SK-N-SH (cell line): ENCODE measurements at regions not wholly inside any gene's neighbourhood (a gene's known extent, or its start where the extent isn't known, plus 50 kb on each side); places are given as distances from the start of the nearest gene placed in this dataset.

Experiments
- CTCF ChIA-PET: fragments of 300-600, 350-600 bp; formaldehyde crosslinking; extraction: SDS; loops from one replicate; lab custom pipeline; 2021; lab: Yijun Ruan, JAX
- POLR2A ChIA-PET: fragments of 350-600 bp; sonication (Branson Sonifier 250); formaldehyde crosslinking; extraction: SDS; loops from one replicate; lab custom pipeline; 2020; ENCODE audit warnings: antibody characterized with exemption, inconsistent platforms; lab: Yijun Ruan, JAX
- DNase-seq: peaks from one replicate; pipeline ENCODE4 v3.0.0; 2012
- H2AFZ ChIP-seq: fragments of 200-600 bp; sonication (generic); 2 replicates; pipeline ENCODE4 v1.8.1; 2016; ENCODE audit warnings: antibody characterized with exemption, mild to moderate bottlenecking, low read depth
- H3F3A ChIP-seq: fragments of 200-600 bp; sonication (generic); replicated peaks from 2 replicates; pipeline ENCODE3; 2016; ENCODE audit warnings: antibody characterized with exemption, mild to moderate bottlenecking; ENCODE audit not compliant: insufficient read depth
- H3K27ac ChIP-seq, 2 experiments: fragments of 200-500 bp in 1 of 2; fragments of 200-600 bp in 1 of 2; sonication (Bioruptor generic) in 1 of 2; sonication (generic), shearing (Covaris generic) in 1 of 2; 2 replicates each; pipeline versions ENCODE4 v1.5.1 to v1.6.1; 2014 to 2016; ENCODE audit warnings: low read depth in 2 of 2, inconsistent platforms in 1 of 2, low read length in 1 of 2, mild to moderate bottlenecking in 1 of 2, mixed read lengths in 1 of 2
- H3K27me3 ChIP-seq: fragments of 200-600 bp; sonication (generic), shearing (Covaris generic); 2 replicates; pipeline ENCODE4 v1.6.1; 2016; ENCODE audit warnings: mixed run types; ENCODE audit not compliant: insufficient read depth
- H3K36me3 ChIP-seq, 2 experiments: fragments of 200-500 bp in 1 of 2; fragments of 200-600 bp in 1 of 2; sonication (Bioruptor generic) in 1 of 2; sonication (generic) in 1 of 2; replicated peaks in 1 of 2; 2 replicates each; pipeline versions ENCODE3 to v1.5.1; 2014 to 2016; ENCODE audit warnings: low read length in 1 of 2, mild to moderate bottlenecking in 1 of 2; ENCODE audit not compliant: insufficient read depth in 2 of 2, control insufficient read depth in 1 of 2
- H3K4me1 ChIP-seq, 2 experiments: fragments of 200-500 bp in 1 of 2; fragments of 200-600 bp in 1 of 2; sonication (Bioruptor generic) in 1 of 2; sonication (generic), shearing (Covaris generic) in 1 of 2; 2 replicates each; pipeline versions ENCODE4 v1.5.1 to v1.6.1; 2014 to 2016; ENCODE audit warnings: low read depth in 1 of 2, low read length in 1 of 2, mixed run types in 1 of 2; ENCODE audit not compliant: insufficient read depth in 2 of 2, control insufficient read depth in 1 of 2
- H3K4me2 ChIP-seq: fragments of 200-600 bp; sonication (generic), shearing (Covaris generic); 2 replicates; pipeline ENCODE4 v1.6.1; 2017; ENCODE audit warnings: mixed run types
- H3K4me3 ChIP-seq, 2 experiments: fragments of 200-500 bp in 1 of 2; fragments of 200-600 bp in 1 of 2; sonication (Bioruptor generic) in 1 of 2; sonication (generic), shearing (Covaris generic) in 1 of 2; 2 replicates each; pipeline versions ENCODE4 v1.5.1 to v1.8.1; 2014 to 2016; ENCODE audit warnings: low read depth in 2 of 2, inconsistent platforms in 1 of 2, low read length in 1 of 2, mild to moderate bottlenecking in 1 of 2, mixed read lengths in 1 of 2, moderate library complexity in 1 of 2
- H3K79me2 ChIP-seq: fragments of 200-600 bp; sonication (generic); 2 replicates; pipeline ENCODE4 v1.8.1; 2017; ENCODE audit warnings: mild to moderate bottlenecking; ENCODE audit not compliant: insufficient read depth
- H3K9ac ChIP-seq: fragments of 200-600 bp; sonication (generic); 2 replicates; pipeline ENCODE4 v1.6.1; 2017; ENCODE audit warnings: mixed run types
- H3K9me2 ChIP-seq: fragments of 200-600 bp; sonication (generic); 2 replicates; pipeline ENCODE4 v1.6.1; 2017; ENCODE audit warnings: mixed run types
- H3K9me3 ChIP-seq: fragments of 200-600 bp; sonication (generic); 2 replicates; pipeline ENCODE4 v1.6.1; 2017; ENCODE audit warnings: mixed run types, mild to moderate bottlenecking, moderate library complexity
- H4K20me1 ChIP-seq: fragments of 200-600 bp; sonication (generic); 2 replicates; pipeline ENCODE4 v1.6.1; 2017; ENCODE audit warnings: mild to moderate bottlenecking, mixed run types; ENCODE audit not compliant: insufficient read depth
- CHD2 ChIP-seq: fragments of 150-350 bp; IDR thresholded peaks from 2 replicates; pipeline ENCODE4 v1.6.1; 2018; ENCODE audit warnings: low read length; ENCODE audit not compliant: partially characterized antibody
- CTCF ChIP-seq: fragments of 200-600 bp; sonication (generic); IDR thresholded peaks from 2 replicates; pipeline ENCODE4 v1.6.1; 2017; ENCODE audit warnings: antibody characterized with exemption, mild to moderate bottlenecking, moderate library complexity
- ELF1 ChIP-seq: IDR thresholded peaks from 2 replicates; pipeline ENCODE4 v1.4.0; 2012
- EP300 ChIP-seq, 2 experiments: IDR thresholded peaks; 2 replicates each; pipeline versions ENCODE4 v1.4.0 to v1.6.1; 2012; ENCODE audit warnings: borderline replicate concordance in 1 of 2, low read depth in 1 of 2, low read length in 1 of 2
- EZH2phosphoT487 ChIP-seq: fragments of 200-600 bp; sonication (generic); IDR thresholded peaks from 2 replicates; pipeline ENCODE4 v1.6.1; 2017; ENCODE audit warnings: low read depth, mixed run types, mild to moderate bottlenecking, antibody characterized with exemption, moderate library complexity, borderline replicate concordance
- FOXM1 ChIP-seq: IDR thresholded peaks from 2 replicates; pipeline ENCODE4 v1.4.0; 2012; ENCODE audit warnings: low read depth, mild to moderate bottlenecking
- GATA2 ChIP-seq: sonication (generic); formaldehyde crosslinking; IDR thresholded peaks from 2 replicates; pipeline ENCODE4 v1.5.0; 2020; ENCODE audit warnings: mild to moderate bottlenecking, missing genetic modification reagents
- IRF3 ChIP-seq: fragments of 150-350 bp; IDR thresholded peaks from 2 replicates; pipeline ENCODE4 v1.6.1; 2016; ENCODE audit warnings: mild to moderate bottlenecking, low read depth, low read length
- JUND ChIP-seq: IDR thresholded peaks from 2 replicates; pipeline ENCODE4 v1.4.0; 2012
- MXI1 ChIP-seq: IDR thresholded peaks from 2 replicates; pipeline ENCODE4 v1.6.1; 2012; ENCODE audit warnings: mild to moderate bottlenecking, low read depth, low read length, improper control_type of control experiment
- NFIC ChIP-seq: IDR thresholded peaks from 2 replicates; pipeline ENCODE4 v1.4.0; 2012; ENCODE audit warnings: borderline replicate concordance
- PBX3 ChIP-seq: IDR thresholded peaks from 2 replicates; pipeline ENCODE4; 2012
- RFX5 ChIP-seq: IDR thresholded peaks from 2 replicates; pipeline ENCODE4 v1.6.1; 2012; ENCODE audit warnings: mild to moderate bottlenecking, improper control_type of control experiment, low read length
- SIN3A ChIP-seq: IDR thresholded peaks from 2 replicates; pipeline ENCODE4 v1.6.1; 2012; ENCODE audit warnings: low read depth, mild to moderate bottlenecking, low read length, moderate library complexity, borderline replicate concordance
- TAF1 ChIP-seq: IDR thresholded peaks from 2 replicates; pipeline ENCODE4 v1.6.1; 2012; ENCODE audit warnings: low read depth, mild to moderate bottlenecking, low read length, moderate library complexity, borderline replicate concordance
- TCF12 ChIP-seq: IDR thresholded peaks from 2 replicates; pipeline ENCODE4 v1.4.0; 2012
- TEAD4 ChIP-seq: IDR thresholded peaks from 2 replicates; pipeline ENCODE4 v1.4.0; 2012; ENCODE audit warnings: mild to moderate bottlenecking, borderline replicate concordance; ENCODE audit not compliant: insufficient read depth
- YY1 ChIP-seq: IDR thresholded peaks from 2 replicates; pipeline ENCODE4 v1.4.0; 2012; ENCODE audit warnings: low read depth, mild to moderate bottlenecking
- WGBS: methylation state at CpG from one replicate; pipeline ENCODE4 v1.1.6; 2017; ENCODE audit warnings: low lambda C conversion rate; 5-methylcytosine and 5-hydroxymethylcytosine counted together

- H3K9me2 ChIP-seq, result no peaks in the 10 kb centered on the region
- no peaks in the 10 kb centered on the region for H3K27me3 ChIP-seq
- no peaks in the 10 kb centered on the region for H3K36me3 ChIP-seq
- H4K20me1 ChIP-seq, result no peaks in the 10 kb centered on the region
- H3F3A ChIP-seq, result peaks cover 7% of the 10 kb centered on the region
- DNase-seq, result no peak
- WGBS, result 60% methylated on average over 1 of the region's 1 CpG
- CTCF ChIA-PET, result interaction anchor here (0.7 kb wide), 1 partner anchor 16 kb away, joined by 4 read pairs; no protein-coding TSS in a partner anchor
- peak overlapping the region in 1 of 2 experiments; percentile 43; a peak in 1 of 4 replicates for H3K27ac ChIP-seq
- no peaks in the 10 kb centered on the region for H3K9me3 ChIP-seq
- H3K4me3 ChIP-seq, result no peak overlapping the region
- no peak for TF ChIP-seq MXI1
- TF ChIP-seq JUND, result no peak
- no peak for TF ChIP-seq SIN3A
- no peak for TF ChIP-seq CTCF
- TF ChIP-seq EZH2phosphoT487, result no peak
- TF ChIP-seq ELF1, result no peak
- TF ChIP-seq FOXM1, result no peak
- TF ChIP-seq YY1, result no peak
- TF ChIP-seq RFX5, result no peak
- no peak for TF ChIP-seq GATA2 (CRISPR knock-in tag)
- no peak for TF ChIP-seq CHD2
- TF ChIP-seq TCF12, result no peak
- H3K4me1 ChIP-seq, result no peaks in the 10 kb centered on the region; a peak in 1 of 4 replicates
- no peak overlapping the region for H3K9ac ChIP-seq
- H3K79me2 ChIP-seq, result no peaks in the 10 kb centered on the region
- POLR2A ChIA-PET, result no interaction called here
- no peak overlapping the region; the same call in 1 of the 2 replicates for H3K4me2 ChIP-seq
- no peak overlapping the region for H2AFZ ChIP-seq
These were observed 363.6 kb upstream of the NBEA start for GRCh38 chr13:34578471-34578870.

GRCh38 chr13:34578917-34579316 is 363.2 kb upstream of the NBEA start:
- H3K36me3 ChIP-seq, result no peaks in the 10 kb centered on the region
- no peaks in the 10 kb centered on the region for H3K79me2 ChIP-seq
- DNase-seq, result no peak
- H3K9me3 ChIP-seq, result no peaks in the 10 kb centered on the region
- TF ChIP-seq TEAD4, result peak; percentile 59; the same call in 1 of the 2 replicates
- peak in 1 of 2 experiments; percentile 76; a peak in 2 of 4 replicates for TF ChIP-seq EP300 (IDR thresholded peaks at IDR 0.05; ENCODE audit: borderline replicate concordance in 1 of 2, low read depth in 1 of 2, low read length in 1 of 2)
- TF ChIP-seq JUND, result peak; percentile 37
- peak; percentile 68 for TF ChIP-seq TCF12
- TF ChIP-seq IRF3, result no peak
- peak; percentile 80 for TF ChIP-seq PBX3
- no peak for TF ChIP-seq TAF1
- TF ChIP-seq NFIC, result peak; percentile 80
- H3K4me3 ChIP-seq, result no peak overlapping the region
- no peak overlapping the region for H2AFZ ChIP-seq
- peaks cover 7% of the 10 kb centered on the region for H3F3A ChIP-seq
- H3K9ac ChIP-seq, result no peak overlapping the region
- H3K27ac ChIP-seq, result peak overlapping the region in 1 of 2 experiments; percentile 48; a peak in 2 of 4 replicates
- ChIA-PET POLR2A (no interaction called here), CTCF (interaction anchor here (0.7 kb wide), 1 partner anchor 17 kb away, joined by 4 read pairs; no protein-coding TSS in a partner anchor)
- H3K9me2 ChIP-seq, result no peaks in the 10 kb centered on the region
- H4K20me1 ChIP-seq, result no peaks in the 10 kb centered on the region
- no peaks in the 10 kb centered on the region; a peak in 1 of 4 replicates for H3K4me1 ChIP-seq
- H3K27me3 ChIP-seq, result no peaks in the 10 kb centered on the region
- no peak overlapping the region; the same call in 1 of the 2 replicates for H3K4me2 ChIP-seq
